WTC11 (cell line): ENCODE measurements at regions not wholly inside any gene's neighbourhood (a gene's known extent, or its start where the extent isn't known, plus 50 kb on each side); places are given as distances from the start of the nearest gene placed in this dataset.

Experiments used
- ATAC-seq: fragments of 200-7000 bp; cut with Tn5 transposase; 2 replicates; pipeline ENCODE4 v1.10.0; 2021; ENCODE audit warnings: mild to moderate bottlenecking, moderate library complexity
- CTCF ChIA-PET: fragments of 300-600 bp; sonication (Branson Sonifier 250); formaldehyde crosslinking; loops from one replicate; lab custom pipeline; 2021; ENCODE audit warnings: antibody characterized with exemption; lab: Charles Lee
- POLR2A ChIA-PET: fragments of 350-600 bp; sonication (Branson Sonifier 250); formaldehyde crosslinking; loops from one replicate; lab custom pipeline; 2021; ENCODE audit warnings: antibody characterized with exemption; lab: Charles Lee
- DNase-seq: peaks from one replicate; pipeline ENCODE4 v3.0.0; 2021; ENCODE audit warnings: low spot score
- H3K27ac Mint-ChIP-seq: 2 replicates; pipeline ENCODE4 v1.8.0; 2021; ENCODE audit warnings: mixed read lengths
- H3K27me3 Mint-ChIP-seq: 2 replicates; pipeline ENCODE4 v1.8.0; 2021; ENCODE audit warnings: low read depth, mild to moderate bottlenecking, moderate library complexity, mixed read lengths
- H3K36me3 Mint-ChIP-seq: 2 replicates; pipeline ENCODE4 v1.8.0; 2021; ENCODE audit warnings: mixed read lengths
- H3K4me1 Mint-ChIP-seq: 2 replicates; pipeline ENCODE4 v1.8.0; 2022; ENCODE audit warnings: mixed read lengths
- H3K4me3 Mint-ChIP-seq: 2 replicates; pipeline ENCODE4 v1.8.0; 2021; ENCODE audit warnings: mild to moderate bottlenecking, moderate library complexity, mixed read lengths
- H3K9me3 Mint-ChIP-seq: 2 replicates; pipeline ENCODE4 v1.8.0; 2021; ENCODE audit warnings: mixed read lengths
- CREM ChIP-seq: sonication (generic); formaldehyde crosslinking; IDR thresholded peaks from 2 replicates; pipeline ENCODE4 v1.8.1; 2022; ENCODE audit warnings: mild to moderate bottlenecking, missing genetic modification reagents, moderate library complexity
- FOXP1 ChIP-seq: sonication (generic); formaldehyde crosslinking; IDR thresholded peaks from 2 replicates; pipeline ENCODE4 v1.8.0; 2022; ENCODE audit warnings: missing genetic modification reagents, mild to moderate bottlenecking, moderate library complexity, borderline replicate concordance
- GABPB1 ChIP-seq: sonication (generic); formaldehyde crosslinking; IDR thresholded peaks from 2 replicates; pipeline ENCODE4 v1.8.1; 2023; ENCODE audit warnings: mild to moderate bottlenecking, missing genetic modification reagents
- GRHL2 ChIP-seq: fragments of 250-450 bp; sonication (Bioruptor Pico); IDR thresholded peaks from 2 replicates; pipeline ENCODE4 v1.8.0; 2022; ENCODE audit warnings: mild to moderate bottlenecking, moderate library complexity; ENCODE audit not compliant: insufficient replicate concordance, severe bottlenecking
- NFE2L1 ChIP-seq: sonication (generic); formaldehyde crosslinking; IDR thresholded peaks from 2 replicates; pipeline ENCODE4 v1.8.1; 2023; ENCODE audit warnings: missing genetic modification reagents
- OVOL2 ChIP-seq: fragments of 250-450 bp; sonication (Bioruptor Pico); IDR thresholded peaks from 2 replicates; pipeline ENCODE4 v1.9.0; 2021; ENCODE audit warnings: mild to moderate bottlenecking, borderline replicate concordance
- SMAD4 ChIP-seq: sonication (generic); formaldehyde crosslinking; IDR thresholded peaks from 2 replicates; pipeline ENCODE4 v1.8.0; 2022; ENCODE audit warnings: mild to moderate bottlenecking, missing genetic modification reagents
- ZNF219 ChIP-seq: sonication (generic); formaldehyde crosslinking; IDR thresholded peaks from 2 replicates; pipeline ENCODE4 v1.8.0; 2023; ENCODE audit warnings: missing genetic modification reagents, mild to moderate bottlenecking, borderline replicate concordance
- TF ChIP-seq, protein P1 (sequence below): sonication (generic); formaldehyde crosslinking; IDR thresholded peaks from 2 replicates; pipeline ENCODE4 v1.8.1; 2023; ENCODE audit warnings: mild to moderate bottlenecking, missing genetic modification reagents, borderline replicate concordance
- TF ChIP-seq, protein P2 (sequence below): sonication (generic); formaldehyde crosslinking; IDR thresholded peaks from 2 replicates; pipeline ENCODE4 v1.8.0; 2022; ENCODE audit warnings: mild to moderate bottlenecking, missing genetic modification reagents
- TF ChIP-seq, protein P3 (sequence below): sonication (generic); formaldehyde crosslinking; IDR thresholded peaks from 2 replicates; pipeline ENCODE4 v1.8.1; 2023; ENCODE audit warnings: mild to moderate bottlenecking, missing genetic modification reagents, moderate library complexity
- TF ChIP-seq, protein P4 (sequence below): sonication (generic); formaldehyde crosslinking; IDR thresholded peaks from 2 replicates; pipeline ENCODE4 v1.8.1; 2023; ENCODE audit warnings: mild to moderate bottlenecking, missing genetic modification reagents
- TF ChIP-seq, protein P5 (sequence below): fragments of 250-450 bp; sonication (Bioruptor Pico); IDR thresholded peaks from 2 replicates; pipeline ENCODE4 v1.9.0; 2021; ENCODE audit warnings: mild to moderate bottlenecking, borderline replicate concordance

DNA sequence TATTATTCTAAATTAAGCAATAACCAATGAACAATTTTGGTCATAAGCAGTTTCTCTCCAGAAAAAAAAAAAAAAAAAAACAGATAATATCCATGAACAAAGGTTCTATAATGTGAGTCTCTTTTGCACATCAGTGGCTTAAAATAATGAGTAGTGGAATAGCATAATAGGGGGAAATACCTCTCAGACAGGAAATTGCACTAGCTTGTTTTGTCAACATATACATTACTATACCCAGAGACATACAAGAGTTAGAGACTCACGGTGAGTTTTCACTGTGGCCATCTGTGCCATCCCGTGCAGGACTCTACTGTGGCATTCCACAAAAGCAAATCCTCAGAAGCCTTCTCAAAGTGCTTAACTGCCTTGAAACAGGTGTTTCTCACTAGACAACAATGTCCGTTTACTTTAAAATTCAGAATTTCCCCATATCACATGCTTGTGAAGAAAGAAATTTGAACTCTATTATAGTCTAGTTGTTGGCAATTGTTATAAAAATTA lies 697.9 kb downstream of the USP25 start (continued):
- TF ChIP-seq, protein P1, sequence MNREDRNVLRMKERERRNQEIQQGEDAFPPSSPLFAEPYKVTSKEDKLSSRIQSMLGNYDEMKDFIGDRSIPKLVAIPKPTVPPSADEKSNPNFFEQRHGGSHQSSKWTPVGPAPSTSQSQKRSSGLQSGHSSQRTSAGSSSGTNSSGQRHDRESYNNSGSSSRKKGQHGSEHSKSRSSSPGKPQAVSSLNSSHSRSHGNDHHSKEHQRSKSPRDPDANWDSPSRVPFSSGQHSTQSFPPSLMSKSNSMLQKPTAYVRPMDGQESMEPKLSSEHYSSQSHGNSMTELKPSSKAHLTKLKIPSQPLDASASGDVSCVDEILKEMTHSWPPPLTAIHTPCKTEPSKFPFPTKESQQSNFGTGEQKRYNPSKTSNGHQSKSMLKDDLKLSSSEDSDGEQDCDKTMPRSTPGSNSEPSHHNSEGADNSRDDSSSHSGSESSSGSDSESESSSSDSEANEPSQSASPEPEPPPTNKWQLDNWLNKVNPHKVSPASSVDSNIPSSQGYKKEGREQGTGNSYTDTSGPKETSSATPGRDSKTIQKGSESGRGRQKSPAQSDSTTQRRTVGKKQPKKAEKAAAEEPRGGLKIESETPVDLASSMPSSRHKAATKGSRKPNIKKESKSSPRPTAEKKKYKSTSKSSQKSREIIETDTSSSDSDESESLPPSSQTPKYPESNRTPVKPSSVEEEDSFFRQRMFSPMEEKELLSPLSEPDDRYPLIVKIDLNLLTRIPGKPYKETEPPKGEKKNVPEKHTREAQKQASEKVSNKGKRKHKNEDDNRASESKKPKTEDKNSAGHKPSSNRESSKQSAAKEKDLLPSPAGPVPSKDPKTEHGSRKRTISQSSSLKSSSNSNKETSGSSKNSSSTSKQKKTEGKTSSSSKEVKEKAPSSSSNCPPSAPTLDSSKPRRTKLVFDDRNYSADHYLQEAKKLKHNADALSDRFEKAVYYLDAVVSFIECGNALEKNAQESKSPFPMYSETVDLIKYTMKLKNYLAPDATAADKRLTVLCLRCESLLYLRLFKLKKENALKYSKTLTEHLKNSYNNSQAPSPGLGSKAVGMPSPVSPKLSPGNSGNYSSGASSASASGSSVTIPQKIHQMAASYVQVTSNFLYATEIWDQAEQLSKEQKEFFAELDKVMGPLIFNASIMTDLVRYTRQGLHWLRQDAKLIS (CRISPR knock-in tag): no peak
- TF ChIP-seq SMAD4 (CRISPR knock-in tag) (no peak), GRHL2 (CRISPR knock-in tag) (no peak), FOXP1 (no peak), CREM (CRISPR knock-in tag) (no peak)
- TF ChIP-seq, protein P2, sequence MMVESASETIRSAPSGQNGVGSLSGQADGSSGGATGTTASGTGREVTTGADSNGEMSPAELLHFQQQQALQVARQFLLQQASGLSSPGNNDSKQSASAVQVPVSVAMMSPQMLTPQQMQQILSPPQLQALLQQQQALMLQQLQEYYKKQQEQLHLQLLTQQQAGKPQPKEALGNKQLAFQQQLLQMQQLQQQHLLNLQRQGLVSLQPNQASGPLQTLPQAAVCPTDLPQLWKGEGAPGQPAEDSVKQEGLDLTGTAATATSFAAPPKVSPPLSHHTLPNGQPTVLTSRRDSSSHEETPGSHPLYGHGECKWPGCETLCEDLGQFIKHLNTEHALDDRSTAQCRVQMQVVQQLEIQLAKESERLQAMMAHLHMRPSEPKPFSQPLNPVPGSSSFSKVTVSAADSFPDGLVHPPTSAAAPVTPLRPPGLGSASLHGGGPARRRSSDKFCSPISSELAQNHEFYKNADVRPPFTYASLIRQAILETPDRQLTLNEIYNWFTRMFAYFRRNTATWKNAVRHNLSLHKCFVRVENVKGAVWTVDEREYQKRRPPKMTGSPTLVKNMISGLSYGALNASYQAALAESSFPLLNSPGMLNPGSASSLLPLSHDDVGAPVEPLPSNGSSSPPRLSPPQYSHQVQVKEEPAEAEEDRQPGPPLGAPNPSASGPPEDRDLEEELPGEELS (CRISPR knock-in tag): no peak

DNA sequence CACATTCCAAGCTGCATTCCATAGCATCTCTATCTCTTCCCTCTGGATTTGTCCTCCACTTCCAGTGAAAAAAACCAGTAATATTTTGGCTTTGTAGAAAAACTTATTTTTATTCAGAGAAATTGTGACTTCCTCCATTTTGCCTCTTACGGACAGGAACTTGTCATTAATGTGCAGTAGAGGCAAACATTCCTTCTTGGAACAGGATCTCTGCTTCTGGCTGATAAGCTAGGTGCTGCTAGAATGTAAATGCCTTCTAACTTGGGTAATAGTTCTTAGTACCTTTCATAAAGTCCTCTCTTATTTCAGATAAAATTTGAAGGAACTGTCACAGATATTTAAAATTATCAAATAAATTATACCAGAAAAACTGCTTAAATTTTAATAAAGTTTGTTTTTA lies 707.8 kb downstream of the USP25 start:
- DNase-seq: no peak
- no peak overlapping the region for H3K4me3 Mint-ChIP-seq
- CTCF ChIA-PET: no interaction called here
- H3K4me1 Mint-ChIP-seq: no peaks in the 10 kb centered on the region
- no peaks in the 10 kb centered on the region for H3K36me3 Mint-ChIP-seq
- no peak for ATAC-seq
- H3K27ac Mint-ChIP-seq: no peak overlapping the region
- POLR2A ChIA-PET: no interaction called here
- TF ChIP-seq OVOL2 (CRISPR knock-in tag) (no peak), NFE2L1 (no peak), GABPB1 (CRISPR knock-in tag) (no peak), ZNF219 (no peak)
- TF ChIP-seq, protein P3, sequence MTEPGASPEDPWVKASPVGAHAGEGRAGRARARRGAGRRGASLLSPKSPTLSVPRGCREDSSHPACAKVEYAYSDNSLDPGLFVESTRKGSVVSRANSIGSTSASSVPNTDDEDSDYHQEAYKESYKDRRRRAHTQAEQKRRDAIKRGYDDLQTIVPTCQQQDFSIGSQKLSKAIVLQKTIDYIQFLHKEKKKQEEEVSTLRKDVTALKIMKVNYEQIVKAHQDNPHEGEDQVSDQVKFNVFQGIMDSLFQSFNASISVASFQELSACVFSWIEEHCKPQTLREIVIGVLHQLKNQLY (CRISPR knock-in tag): no peak
- TF ChIP-seq, protein P1 (CRISPR knock-in tag): no peak
- TF ChIP-seq, protein P4, sequence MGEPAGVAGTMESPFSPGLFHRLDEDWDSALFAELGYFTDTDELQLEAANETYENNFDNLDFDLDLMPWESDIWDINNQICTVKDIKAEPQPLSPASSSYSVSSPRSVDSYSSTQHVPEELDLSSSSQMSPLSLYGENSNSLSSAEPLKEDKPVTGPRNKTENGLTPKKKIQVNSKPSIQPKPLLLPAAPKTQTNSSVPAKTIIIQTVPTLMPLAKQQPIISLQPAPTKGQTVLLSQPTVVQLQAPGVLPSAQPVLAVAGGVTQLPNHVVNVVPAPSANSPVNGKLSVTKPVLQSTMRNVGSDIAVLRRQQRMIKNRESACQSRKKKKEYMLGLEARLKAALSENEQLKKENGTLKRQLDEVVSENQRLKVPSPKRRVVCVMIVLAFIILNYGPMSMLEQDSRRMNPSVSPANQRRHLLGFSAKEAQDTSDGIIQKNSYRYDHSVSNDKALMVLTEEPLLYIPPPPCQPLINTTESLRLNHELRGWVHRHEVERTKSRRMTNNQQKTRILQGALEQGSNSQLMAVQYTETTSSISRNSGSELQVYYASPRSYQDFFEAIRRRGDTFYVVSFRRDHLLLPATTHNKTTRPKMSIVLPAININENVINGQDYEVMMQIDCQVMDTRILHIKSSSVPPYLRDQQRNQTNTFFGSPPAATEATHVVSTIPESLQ: no peak
- TF ChIP-seq, protein P5, sequence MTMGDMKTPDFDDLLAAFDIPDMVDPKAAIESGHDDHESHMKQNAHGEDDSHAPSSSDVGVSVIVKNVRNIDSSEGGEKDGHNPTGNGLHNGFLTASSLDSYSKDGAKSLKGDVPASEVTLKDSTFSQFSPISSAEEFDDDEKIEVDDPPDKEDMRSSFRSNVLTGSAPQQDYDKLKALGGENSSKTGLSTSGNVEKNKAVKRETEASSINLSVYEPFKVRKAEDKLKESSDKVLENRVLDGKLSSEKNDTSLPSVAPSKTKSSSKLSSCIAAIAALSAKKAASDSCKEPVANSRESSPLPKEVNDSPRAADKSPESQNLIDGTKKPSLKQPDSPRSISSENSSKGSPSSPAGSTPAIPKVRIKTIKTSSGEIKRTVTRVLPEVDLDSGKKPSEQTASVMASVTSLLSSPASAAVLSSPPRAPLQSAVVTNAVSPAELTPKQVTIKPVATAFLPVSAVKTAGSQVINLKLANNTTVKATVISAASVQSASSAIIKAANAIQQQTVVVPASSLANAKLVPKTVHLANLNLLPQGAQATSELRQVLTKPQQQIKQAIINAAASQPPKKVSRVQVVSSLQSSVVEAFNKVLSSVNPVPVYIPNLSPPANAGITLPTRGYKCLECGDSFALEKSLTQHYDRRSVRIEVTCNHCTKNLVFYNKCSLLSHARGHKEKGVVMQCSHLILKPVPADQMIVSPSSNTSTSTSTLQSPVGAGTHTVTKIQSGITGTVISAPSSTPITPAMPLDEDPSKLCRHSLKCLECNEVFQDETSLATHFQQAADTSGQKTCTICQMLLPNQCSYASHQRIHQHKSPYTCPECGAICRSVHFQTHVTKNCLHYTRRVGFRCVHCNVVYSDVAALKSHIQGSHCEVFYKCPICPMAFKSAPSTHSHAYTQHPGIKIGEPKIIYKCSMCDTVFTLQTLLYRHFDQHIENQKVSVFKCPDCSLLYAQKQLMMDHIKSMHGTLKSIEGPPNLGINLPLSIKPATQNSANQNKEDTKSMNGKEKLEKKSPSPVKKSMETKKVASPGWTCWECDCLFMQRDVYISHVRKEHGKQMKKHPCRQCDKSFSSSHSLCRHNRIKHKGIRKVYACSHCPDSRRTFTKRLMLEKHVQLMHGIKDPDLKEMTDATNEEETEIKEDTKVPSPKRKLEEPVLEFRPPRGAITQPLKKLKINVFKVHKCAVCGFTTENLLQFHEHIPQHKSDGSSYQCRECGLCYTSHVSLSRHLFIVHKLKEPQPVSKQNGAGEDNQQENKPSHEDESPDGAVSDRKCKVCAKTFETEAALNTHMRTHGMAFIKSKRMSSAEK (CRISPR knock-in tag): no peak
- H3K9me3 Mint-ChIP-seq: no peaks in the 10 kb centered on the region
- H3K27me3 Mint-ChIP-seq: no peaks in the 10 kb centered on the region
